NCI-H446 treated with DMSO at 0.1 percent for 48 hours (cell line): ENCODE measurements at regions not wholly inside any gene's neighbourhood (a gene's known extent, or its start where the extent isn't known, plus 50 kb on each side); places are given as distances from the start of the nearest gene placed in this dataset.
"Not testable (repeated sequence)": the region's sequence is repeated elsewhere in the genome, so short reads cannot be mapped to it uniquely, and the experiment has no call there.

Experiments used
- DNase-seq: peaks from one replicate; lab custom pipeline; 2025; lab: John Stamatoyannopoulos, UW

DNA sequence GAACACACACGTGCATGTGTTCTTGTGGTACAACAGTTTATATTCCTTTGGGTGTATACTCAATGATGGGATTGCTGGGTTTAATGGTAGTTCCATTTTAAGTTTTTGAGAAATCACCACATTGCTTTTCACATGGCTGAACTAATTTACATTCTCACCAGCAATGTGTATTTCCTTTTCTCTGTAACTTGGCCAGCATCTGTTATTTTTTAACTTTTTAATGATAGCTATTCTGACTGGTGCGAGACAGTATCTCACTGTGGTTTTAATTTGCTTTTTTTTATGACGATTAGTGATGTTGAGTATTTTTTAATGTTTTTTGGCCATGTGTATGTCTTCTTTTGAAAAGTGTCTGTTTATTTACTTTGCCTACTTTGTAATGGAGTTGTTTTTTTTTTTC lies 256.6 kb downstream of the ZWINT start:
- DNase-seq: no peak

DNA sequence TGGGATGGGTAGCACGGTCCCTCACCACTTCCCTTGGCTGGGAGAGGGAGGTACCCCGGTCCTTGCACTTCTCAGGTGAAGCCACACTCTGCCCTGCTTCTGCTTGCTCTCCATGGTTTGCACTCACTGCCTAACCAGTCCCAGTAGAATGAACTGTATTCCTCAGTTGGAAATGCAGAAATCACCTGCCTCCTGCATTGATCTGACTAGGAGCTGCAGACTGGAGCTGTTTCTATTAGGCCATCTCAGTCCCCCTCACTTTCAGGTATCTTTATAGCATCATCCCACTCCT lies 264.9 kb downstream of the ZWINT start:
- no peak for DNase-seq

DNA sequence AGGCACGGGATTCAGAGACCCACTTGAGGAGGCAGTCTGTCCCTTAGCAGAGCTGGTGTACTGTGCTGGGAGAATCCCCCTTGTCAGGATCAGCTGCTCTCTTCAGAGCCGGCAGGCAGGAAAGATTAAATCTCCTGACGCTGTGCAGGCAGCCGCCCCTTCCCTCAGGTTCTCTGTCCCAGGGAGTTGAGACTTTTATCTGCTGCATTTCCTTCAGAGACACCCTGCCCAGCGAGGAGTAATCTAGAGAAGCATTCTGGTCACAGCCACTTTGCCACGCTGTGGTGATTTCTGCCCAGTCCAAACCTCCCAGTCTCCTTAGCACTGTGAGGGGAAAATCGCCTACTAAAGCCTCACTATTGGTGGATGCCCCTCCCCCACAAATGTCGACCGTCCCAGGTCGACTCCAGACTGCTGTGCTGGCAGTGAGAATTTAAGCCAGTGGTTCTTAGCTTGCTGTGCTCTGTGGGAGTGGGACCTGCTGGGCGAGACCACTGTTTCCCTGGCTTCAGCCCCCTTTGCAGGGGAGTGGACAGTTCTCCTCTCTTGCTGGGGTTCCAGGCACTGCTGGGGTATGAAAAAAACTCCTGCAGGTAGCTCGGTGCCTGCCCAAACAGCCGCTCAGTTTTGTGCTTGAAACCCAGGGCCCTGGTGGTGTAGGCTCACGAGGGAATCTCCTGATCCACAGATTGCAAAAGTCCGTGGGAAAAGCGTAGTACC lies 265.4 kb downstream of the ZWINT start:
- DNase-seq: no peak

DNA sequence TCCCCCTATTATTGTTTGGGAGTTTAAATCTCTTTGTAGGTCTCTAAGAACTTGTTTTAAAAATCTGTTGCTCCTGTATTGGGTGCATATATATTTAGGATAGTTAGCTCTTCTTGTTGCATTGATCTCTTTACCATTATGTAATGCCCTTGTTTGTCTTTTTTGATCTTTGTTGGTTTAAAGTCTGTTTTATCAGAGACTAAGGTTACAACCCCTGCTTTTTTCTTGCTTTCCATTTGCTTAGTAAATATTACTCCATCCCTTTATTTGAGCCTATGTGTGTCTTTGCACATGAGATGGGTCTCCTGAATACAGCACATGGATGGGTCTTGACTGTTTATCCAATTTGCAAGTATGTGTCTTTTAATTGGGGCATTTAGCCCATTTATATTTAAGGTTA lies 267.4 kb downstream of the ZWINT start:
- DNase-seq: not testable (repeated sequence)

DNA sequence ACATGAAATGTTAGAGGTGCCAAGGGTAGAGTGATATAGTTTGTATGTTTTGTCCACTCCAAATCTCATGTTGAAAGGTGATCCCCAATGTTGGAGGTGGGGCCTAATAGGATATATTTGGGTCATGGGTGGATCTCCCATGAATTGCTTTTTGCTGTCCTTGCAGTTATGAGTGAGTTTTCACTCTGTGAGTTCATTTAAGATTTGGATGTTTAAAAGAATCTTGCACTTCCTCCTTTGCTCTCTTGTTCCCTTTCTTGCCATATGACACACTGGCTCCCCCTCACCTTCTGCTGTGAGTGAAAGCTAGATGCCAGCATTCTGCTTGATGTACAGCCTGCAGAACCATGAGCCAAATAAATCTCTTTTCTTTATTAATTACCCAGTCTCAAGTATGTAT lies 269.2 kb downstream of the ZWINT start:
- no peak for DNase-seq

DNA sequence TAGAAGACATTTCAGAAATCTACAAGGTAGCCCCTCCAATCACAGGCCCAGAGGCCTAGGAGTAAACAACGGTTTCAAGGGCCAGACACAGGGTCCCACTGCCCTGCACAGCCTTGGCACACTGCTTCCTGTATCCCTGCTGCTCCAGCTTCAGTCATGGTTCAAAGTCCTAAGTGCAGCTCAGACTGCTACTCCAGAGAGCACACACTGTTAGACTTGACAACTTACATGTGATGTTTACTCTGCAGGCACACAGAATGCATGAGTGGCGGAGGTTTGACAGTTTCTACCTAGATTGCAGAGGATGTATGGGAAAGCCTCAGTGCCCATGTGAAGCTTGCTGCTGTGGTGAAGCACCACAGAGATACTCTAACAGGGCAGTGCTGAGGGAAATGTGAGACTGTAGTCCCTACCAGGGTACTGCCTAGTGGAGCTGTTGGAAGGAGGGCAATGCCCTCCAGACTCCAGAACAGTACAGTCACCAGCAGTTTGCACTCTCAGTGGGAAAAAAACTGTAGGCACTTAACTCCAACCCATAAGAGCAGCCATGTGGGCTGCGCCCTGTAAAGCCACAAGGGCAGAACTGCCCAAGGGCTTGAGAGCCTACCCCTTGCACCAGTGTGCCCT lies 270.0 kb downstream of the ZWINT start:
- DNase-seq: no peak

DNA sequence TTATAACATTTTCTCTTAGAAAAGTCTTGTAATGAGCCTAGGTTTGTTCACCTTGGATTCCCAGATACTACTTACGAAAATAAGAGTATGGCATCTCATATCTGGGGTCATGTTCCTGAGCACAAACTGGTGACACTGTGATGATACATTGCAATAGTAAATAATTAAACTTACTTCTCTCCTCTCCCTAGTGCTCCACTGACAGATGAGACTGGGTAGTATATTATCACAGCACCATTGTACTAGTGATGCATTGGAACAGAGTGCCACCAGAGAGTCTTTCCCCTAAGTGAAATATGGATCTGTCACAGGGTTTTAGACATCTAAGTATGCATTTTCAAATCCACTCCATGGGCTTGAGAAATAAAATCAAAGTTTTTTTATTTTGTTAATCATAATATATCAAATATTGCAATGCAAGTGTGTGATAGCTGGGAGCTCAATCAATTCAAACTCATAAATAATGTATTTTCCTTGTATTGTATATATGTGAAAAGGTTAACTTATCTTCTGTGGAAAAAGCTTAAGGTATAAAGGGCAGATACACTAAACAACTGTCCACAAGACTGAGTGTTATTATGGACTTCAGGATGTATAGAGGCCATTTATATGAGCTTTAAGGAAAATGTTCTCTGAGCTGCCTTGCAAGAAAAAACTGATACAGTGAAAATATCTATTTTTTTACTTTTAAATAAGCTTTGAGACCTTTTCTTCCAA lies 275.5 kb downstream of the ZWINT start:
- DNase-seq: no peak

DNA sequence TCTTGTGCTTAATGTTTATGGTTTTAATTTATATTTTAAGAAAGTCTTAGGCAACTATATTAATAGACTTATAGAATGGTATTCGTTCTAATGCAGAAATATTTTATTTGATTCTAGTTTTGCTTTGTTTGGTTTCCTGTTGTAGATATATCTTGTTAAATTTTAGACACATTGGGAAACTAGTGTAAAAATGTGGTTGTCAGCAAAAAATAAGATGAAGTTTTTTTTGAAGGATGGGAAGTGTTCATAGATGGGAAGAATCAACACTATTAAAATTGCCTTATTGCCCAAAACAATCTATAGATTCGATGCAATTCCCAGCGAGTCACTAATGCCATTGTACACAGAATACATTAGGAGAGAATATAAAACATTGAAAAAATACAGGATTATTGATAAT lies 278.9 kb downstream of the ZWINT start:
- no peak for DNase-seq

DNA sequence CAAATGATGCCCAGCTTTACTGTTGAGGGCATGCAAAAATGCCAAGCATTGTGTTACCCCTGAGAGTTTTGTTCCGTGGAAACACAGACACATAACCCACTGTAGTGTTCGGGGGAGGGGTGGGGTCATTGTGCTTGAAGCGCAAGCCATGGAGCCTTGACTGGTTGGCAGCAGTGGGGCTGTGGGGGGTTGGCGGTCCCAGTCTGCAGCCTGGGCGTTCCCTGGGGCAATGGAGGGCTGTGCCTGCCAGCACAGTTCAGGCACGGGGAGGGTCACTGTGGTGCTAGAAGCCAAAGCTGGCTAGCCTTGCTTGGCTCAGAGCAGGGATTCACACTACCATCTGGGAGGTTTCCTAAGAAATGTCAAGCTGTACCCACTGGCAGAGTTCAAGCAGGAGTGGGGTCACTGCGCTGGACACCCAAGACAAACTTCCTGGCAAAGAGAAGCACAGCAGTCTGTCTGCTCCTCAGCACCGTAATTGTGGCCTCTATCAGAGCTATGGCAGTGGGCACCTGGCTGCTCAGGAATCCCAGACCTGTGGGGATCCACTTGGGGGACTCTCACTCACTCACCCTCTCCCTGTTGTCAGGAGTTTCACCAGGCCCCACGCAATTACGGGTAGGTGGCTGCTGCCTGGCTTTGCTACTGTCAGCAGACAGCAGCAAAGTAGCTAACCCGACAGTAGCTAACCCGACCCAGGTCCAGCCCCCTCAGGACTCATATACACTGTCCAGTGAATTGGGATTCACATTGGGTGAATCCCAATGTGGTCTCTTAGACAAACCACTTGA lies 292.4 kb downstream of the ZWINT start:
- DNase-seq: no peak

DNA sequence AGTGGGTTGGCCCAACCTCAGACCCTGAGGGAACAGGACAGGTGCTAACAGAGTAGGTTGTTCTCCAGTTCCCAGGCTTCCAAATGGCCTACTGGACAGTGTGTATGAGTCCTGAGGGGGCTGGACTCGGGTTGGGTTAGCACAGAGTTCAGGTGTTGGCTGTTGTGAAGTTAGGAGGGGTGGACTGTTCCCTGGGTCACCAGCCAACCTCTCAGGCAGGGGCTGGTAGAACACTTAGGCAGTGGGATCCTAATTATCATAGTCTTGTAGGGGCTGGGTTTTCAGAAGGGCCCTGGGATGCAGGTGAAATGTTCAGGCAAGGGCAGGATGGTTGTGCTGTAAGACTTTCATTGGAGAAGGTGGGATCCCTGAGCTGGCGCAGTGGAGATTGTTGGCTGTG lies 293.0 kb downstream of the ZWINT start:
- DNase-seq: no peak

DNA sequence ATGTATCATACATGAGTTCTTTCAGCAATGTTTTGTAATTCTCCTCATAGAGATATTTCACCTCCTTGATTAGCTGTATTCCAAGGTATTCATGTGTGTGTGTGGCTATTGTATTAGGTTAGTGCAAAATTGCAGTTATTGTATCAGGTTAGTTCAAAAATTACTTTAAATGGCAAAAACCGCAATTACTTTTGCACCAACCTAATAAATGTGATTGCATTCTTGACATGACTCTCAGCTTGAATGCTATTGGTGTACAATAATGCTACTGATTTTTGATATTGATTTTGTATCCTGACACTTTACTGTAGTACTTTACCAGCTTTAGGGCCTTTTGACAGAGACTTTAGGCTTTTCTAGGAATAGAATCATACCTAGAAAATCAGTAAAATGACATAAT lies 297.4 kb downstream of the ZWINT start:
- no peak for DNase-seq

DNA sequence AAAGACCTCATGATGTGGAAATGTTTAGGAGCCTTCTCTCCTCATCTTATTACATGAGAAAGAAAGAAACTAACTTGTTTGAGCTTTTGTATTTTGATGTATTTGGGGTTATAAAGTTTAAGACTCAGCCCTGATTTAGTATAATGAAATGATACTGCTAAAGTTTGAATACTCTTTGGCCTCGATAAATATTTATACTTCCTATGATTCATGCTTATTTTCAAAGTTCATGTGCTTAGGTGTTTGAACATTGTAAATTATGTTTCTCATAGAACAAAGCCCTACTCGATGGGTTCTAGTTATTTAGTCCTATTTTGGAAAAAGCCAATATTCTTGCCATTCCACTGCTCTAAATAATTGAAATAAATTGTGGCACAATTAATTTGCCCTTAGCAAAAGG lies 303.2 kb downstream of the ZWINT start:
- DNase-seq: no peak

DNA sequence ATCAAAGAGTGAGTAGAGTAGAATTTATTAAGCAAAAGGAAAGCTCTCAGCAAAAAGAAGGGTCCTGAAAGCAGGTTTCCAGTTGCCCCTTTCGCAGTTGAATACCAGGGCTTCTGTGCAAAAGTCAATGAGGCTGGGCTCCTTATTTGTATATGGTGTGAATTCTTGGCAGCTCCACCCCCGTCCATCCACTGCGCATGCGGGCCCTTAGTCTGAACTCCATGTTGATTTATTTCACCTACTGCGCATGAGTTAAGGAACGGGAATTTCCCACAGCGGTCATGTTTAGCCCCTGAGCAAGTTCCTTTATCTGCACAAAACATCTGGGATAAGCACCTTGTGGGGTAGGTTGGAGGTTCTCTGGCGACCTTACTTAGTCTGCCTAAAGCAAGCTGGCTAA lies 325.6 kb downstream of the ZWINT start:
- DNase-seq: no peak

DNA sequence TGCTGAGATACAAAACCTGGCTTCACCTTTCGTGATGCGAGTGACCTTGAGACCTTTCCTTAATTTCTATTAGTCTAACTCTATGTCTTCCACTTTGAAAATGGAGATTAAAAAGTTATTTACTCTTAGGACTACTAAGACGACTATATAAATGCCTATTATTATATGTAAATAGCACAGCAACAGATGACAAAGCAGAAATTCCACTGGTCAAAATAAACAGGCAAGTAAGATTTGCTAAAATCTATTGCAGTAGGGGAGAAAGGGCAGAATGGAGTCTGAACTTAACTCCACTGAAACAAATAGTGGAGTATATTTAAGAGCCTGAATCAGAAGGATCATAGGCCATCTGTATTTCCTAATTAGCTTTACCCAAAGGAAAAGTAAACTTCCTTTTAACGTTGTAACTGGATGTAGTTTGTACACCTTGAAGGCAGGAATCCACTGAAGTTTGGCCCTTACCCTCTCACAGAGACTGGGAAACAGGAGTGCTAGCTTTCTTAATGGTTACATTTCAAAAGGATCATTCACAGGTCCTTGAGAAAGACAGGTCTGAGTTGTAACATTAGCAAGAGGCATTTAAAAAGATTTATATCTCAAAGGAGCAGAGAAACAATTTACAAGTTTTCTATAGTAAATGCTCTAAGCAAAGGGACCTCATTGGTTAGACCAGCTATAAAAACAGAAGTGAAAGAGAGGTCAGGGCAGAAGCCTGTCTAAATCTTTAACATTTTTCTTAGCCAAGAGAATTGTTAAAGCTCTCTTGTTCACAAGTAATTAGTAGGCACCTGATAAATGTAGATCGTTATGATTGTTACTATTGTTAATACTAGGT lies 332.5 kb downstream of the ZWINT start:
- DNase-seq: no peak

DNA sequence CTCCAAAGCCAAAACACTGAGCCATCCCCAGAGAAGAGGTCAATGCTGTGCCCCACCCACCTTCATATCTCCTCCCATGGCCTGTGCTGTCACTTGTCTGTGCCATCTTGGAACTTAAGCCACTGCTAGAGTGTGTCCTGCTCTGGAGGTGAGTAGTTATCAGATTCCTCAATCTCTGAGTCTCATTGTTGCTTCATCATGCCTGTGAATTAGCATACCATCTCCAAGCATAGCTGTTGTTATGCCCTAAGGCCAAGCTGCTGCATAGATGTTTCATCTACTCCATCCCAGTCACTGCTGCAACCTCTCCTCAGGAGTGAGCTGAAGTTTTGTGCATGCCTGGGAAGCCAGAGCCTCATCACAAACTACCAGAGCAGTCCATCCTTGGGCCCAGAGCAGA lies 349.0 kb downstream of the ZWINT start:
- DNase-seq: no peak

DNA sequence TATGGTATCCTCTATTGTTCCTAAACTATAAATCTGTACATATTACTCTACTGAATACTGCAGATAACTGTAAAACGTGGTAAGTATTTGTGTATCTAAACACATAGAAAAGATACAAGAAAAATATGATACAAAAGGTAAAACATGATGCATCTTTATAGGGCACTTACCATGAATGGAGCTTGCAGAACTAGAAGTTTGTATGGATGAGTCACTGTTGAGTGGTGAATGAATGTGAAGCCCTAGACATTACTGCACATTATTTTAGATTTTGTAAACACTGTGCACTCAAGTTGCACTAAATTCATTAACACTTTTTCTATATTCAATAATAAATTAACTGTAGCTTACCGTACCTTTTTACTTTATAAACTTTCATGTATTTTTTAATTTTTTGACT lies 357.5 kb downstream of the ZWINT start:
- no peak for DNase-seq

DNA sequence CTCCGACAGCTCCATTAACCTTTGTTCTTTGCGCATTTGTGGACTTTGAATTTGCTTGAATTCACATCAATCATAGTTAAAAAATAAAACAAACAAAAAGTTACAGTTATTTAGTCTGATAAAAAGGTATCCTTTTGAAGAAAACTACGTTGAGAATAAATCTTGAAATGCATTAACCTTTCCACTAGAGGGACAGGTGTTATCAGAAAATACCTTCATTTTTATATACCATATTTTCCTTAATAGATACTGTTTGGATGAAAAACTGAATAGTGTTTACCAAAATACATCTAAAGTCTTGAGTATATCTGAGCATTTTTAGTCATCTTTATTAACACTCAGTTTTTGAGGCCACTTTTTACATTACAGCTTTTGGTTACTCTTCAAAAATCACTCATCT lies 371.9 kb downstream of the ZWINT start:
- DNase-seq: no peak

DNA sequence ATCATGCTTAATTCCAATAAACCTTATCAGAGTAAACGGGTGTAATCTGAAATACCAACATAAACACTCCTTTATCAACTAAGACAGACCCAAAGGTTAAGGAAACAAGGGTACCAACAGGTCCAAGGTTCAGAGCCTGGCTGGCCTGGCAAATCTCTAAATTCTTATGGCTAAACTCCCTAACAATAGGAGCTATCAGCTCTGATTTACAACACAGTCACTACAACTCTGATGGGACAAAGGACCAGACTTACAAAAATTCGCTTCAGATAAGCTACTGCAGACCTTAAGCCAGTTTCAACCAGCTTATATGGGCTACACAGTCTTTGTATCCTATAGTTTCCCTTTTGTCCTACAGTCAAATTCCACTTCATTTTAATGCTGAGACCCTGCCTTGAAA lies 381.9 kb downstream of the ZWINT start:
- DNase-seq: no peak

DNA sequence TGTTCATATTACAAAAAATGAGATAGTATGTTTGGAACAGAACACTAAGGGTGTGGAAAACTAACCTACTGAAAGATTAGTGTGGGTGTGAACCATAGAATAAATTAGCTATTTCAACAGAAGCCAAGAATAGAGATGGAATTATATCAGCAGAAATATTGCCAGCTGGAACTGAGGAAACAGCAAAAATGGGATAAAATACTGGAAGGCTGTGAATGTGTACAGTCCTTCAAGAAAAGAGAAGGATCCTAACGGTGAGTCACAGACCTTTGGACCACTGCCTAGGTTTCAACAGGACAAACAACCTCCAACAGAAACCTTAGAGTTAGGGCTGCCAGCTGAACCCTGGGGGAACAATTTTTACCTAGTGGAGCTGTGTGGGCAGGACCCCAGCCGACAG lies 395.0 kb downstream of the ZWINT start:
- DNase-seq: peak; percentile 35

DNA sequence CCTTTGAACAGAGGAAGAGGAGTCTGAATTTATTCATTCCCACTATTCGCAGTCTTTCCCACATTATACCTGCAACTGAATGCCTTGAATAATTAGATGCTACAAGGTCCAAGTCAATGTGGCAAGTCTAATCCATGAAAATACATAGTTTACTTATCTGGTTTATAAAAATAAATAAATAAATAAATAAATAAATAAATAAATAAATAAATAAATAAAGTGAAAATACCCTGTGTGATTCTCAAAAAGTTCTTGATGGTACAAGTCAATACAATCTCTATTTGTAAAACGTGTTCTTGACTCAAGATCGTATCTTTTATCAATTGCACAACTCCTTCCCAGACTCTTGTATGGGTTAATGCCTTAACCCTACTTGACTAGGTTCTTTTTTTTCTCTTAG lies 417.7 kb downstream of the ZWINT start:
- no peak for DNase-seq

DNA sequence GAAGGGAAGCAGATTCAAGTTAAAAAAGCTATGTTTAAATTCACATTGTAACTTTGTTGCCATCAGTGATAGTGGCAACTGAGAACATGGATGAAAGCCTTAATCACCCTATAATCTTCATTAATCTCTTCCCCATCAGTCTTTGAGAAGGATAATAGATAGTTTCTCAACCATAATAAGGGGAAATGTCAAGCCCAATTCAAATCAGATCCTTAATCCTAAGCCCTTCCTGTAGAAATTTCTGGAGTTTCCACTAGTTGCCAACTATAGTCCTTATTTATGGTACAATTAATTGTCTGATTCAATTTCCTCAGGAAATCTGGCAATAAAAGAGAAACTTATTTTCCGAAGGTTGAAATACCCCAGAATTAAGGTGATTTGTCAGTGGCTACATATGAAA lies 431.8 kb downstream of the ZWINT start:
- DNase-seq: no peak
